HEK293 (cell line): ENCODE measurements at regions not wholly inside any gene's neighbourhood (a gene's known extent, or its start where the extent isn't known, plus 50 kb on each side); places are given as distances from the start of the nearest gene placed in this dataset.

ENCODE experiments used
- BCL11A ChIP-seq: fragments of 450-650 bp; formaldehyde crosslinking; IDR thresholded peaks from 2 replicates; pipeline ENCODE4 v1.5.1; 2016; ENCODE audit warnings: low read depth, missing biosample characterization, missing genetic modification characterization
- BCL11B ChIP-seq: fragments of 450-650 bp; formaldehyde crosslinking; IDR thresholded peaks from 2 replicates; pipeline ENCODE4 v1.5.1; 2016; ENCODE audit warnings: low read depth, missing biosample characterization, missing genetic modification characterization
- GLIS1 ChIP-seq: fragments of 450-650 bp; formaldehyde crosslinking; IDR thresholded peaks from 2 replicates; pipeline ENCODE4 v1.5.1; 2016; ENCODE audit warnings: missing biosample characterization, missing genetic modification characterization
- MEIS1 ChIP-seq: sonication (generic); formaldehyde crosslinking; IDR thresholded peaks from 2 replicates; pipeline ENCODE4 v1.8.1; 2022; ENCODE audit warnings: missing genetic modification reagents, mild to moderate bottlenecking, borderline replicate concordance
- MZF1 ChIP-seq: fragments of 450-650 bp; formaldehyde crosslinking; IDR thresholded peaks from 2 replicates; pipeline ENCODE4 v1.5.1; 2017; ENCODE audit warnings: missing biosample characterization, missing genetic modification characterization, borderline replicate concordance
- PRDM2 ChIP-seq: fragments of 450-650 bp; formaldehyde crosslinking; IDR thresholded peaks from 2 replicates; pipeline ENCODE4 v1.5.1; 2016; ENCODE audit warnings: missing biosample characterization, missing genetic modification characterization, borderline replicate concordance
- SCRT1 ChIP-seq: fragments of 450-650 bp; formaldehyde crosslinking; IDR thresholded peaks from 2 replicates; pipeline ENCODE4 v1.5.1; 2016; ENCODE audit warnings: missing biosample characterization, missing genetic modification characterization, borderline replicate concordance
- SETDB1 ChIP-seq: IDR thresholded peaks from one replicate; pipeline ENCODE4 v1.6.1; 2017; ENCODE audit warnings: mild to moderate bottlenecking, low read length, moderate library complexity, mixed read lengths; ENCODE audit not compliant: insufficient read length
- ZBTB7A ChIP-seq: fragments of 450-650 bp; formaldehyde crosslinking; IDR thresholded peaks from 2 replicates; pipeline ENCODE4 v1.5.1; 2016; ENCODE audit warnings: low read depth, missing biosample characterization, missing genetic modification characterization
- ZFP69B ChIP-seq: fragments of 450-650 bp; formaldehyde crosslinking; IDR thresholded peaks from 2 replicates; pipeline ENCODE4 v1.5.1; 2016; ENCODE audit warnings: missing biosample characterization, missing genetic modification characterization
- ZNF169 ChIP-seq: fragments of 450-650 bp; formaldehyde crosslinking; IDR thresholded peaks from 2 replicates; pipeline ENCODE4 v1.5.1; 2016; ENCODE audit warnings: missing biosample characterization, missing genetic modification characterization
- ZNF2 ChIP-seq: fragments of 450-650 bp; formaldehyde crosslinking; IDR thresholded peaks from 2 replicates; pipeline ENCODE4 v1.5.1; 2016; ENCODE audit warnings: missing biosample characterization, missing genetic modification characterization
- ZNF214 ChIP-seq: fragments of 450-650 bp; formaldehyde crosslinking; IDR thresholded peaks from 2 replicates; pipeline ENCODE4 v1.5.1; 2017; ENCODE audit warnings: missing biosample characterization, mild to moderate bottlenecking, missing genetic modification characterization, borderline replicate concordance
- ZNF302 ChIP-seq: fragments of 450-650 bp; formaldehyde crosslinking; IDR thresholded peaks from 2 replicates; pipeline ENCODE4 v1.5.1; 2016; ENCODE audit warnings: missing biosample characterization, missing genetic modification characterization, low read depth
- ZNF341 ChIP-seq: fragments of 450-650 bp; formaldehyde crosslinking; IDR thresholded peaks from 2 replicates; pipeline ENCODE4; 2016; ENCODE audit warnings: low read depth, missing biosample characterization, missing genetic modification characterization
- ZNF354C ChIP-seq: fragments of 450-650 bp; formaldehyde crosslinking; IDR thresholded peaks from 2 replicates; pipeline ENCODE4 v1.5.1; 2016; ENCODE audit warnings: missing biosample characterization, missing genetic modification characterization, low read depth, borderline replicate concordance
- ZNF37A ChIP-seq: fragments of 450-650 bp; IDR thresholded peaks from 2 replicates; pipeline ENCODE4 v1.5.1; 2018; ENCODE audit warnings: missing biosample characterization, missing genetic modification characterization
- ZNF404 ChIP-seq: fragments of 450-650 bp; formaldehyde crosslinking; IDR thresholded peaks from 2 replicates; pipeline ENCODE4 v1.5.1; 2017; ENCODE audit warnings: missing biosample characterization, missing genetic modification characterization
- ZNF548 ChIP-seq: fragments of 450-650 bp; formaldehyde crosslinking; IDR thresholded peaks from 2 replicates; pipeline ENCODE4 v1.5.1; 2016; ENCODE audit warnings: missing biosample characterization, missing genetic modification characterization
- ZNF549 ChIP-seq: fragments of 450-650 bp; IDR thresholded peaks from 2 replicates; pipeline ENCODE4 v1.5.1; 2018; ENCODE audit warnings: missing biosample characterization, missing genetic modification characterization, mild to moderate bottlenecking, inconsistent platforms, moderate library complexity
- ZNF555 ChIP-seq: fragments of 450-650 bp; formaldehyde crosslinking; conservative IDR thresholded peaks from 2 replicates; pipeline ENCODE4 v1.5.1; 2017; ENCODE audit warnings: missing biosample characterization, mild to moderate bottlenecking, missing genetic modification characterization, inconsistent platforms
- ZNF558 ChIP-seq: fragments of 450-650 bp; formaldehyde crosslinking; IDR thresholded peaks from 2 replicates; pipeline ENCODE4 v1.5.1; 2016; ENCODE audit warnings: missing biosample characterization, missing genetic modification characterization
- ZNF600 ChIP-seq: fragments of 450-650 bp; formaldehyde crosslinking; IDR thresholded peaks from 2 replicates; pipeline ENCODE4 v1.5.1; 2016; ENCODE audit warnings: missing biosample characterization, missing genetic modification characterization
- ZNF621 ChIP-seq: fragments of 450-650 bp; formaldehyde crosslinking; IDR thresholded peaks from 2 replicates; pipeline ENCODE4 v1.5.1; 2017; ENCODE audit warnings: missing biosample characterization, missing genetic modification characterization
- ZNF664 ChIP-seq: fragments of 450-650 bp; formaldehyde crosslinking; IDR thresholded peaks from 2 replicates; pipeline ENCODE4 v1.5.1; 2016; ENCODE audit warnings: missing biosample characterization, missing genetic modification characterization
- ZNF792 ChIP-seq: fragments of 450-650 bp; formaldehyde crosslinking; IDR thresholded peaks from 2 replicates; pipeline ENCODE4 v1.5.1; 2016; ENCODE audit warnings: missing biosample characterization, missing genetic modification characterization
- ZNF843 ChIP-seq: fragments of 450-650 bp; formaldehyde crosslinking; IDR thresholded peaks from 2 replicates; pipeline ENCODE4 v1.5.1; 2016; ENCODE audit warnings: missing biosample characterization, missing genetic modification characterization
- ZSCAN23 ChIP-seq: fragments of 450-650 bp; formaldehyde crosslinking; IDR thresholded peaks from 2 replicates; pipeline ENCODE4 v1.5.1; 2016; ENCODE audit warnings: missing biosample characterization, missing genetic modification characterization
- TF ChIP-seq, protein P1 (sequence below): fragments of 450-650 bp; formaldehyde crosslinking; IDR thresholded peaks from 2 replicates; pipeline ENCODE4 v1.5.1; 2016; ENCODE audit warnings: missing biosample characterization, missing genetic modification characterization
- TF ChIP-seq, protein P2 (sequence below): fragments of 450-650 bp; formaldehyde crosslinking; IDR thresholded peaks from 2 replicates; pipeline ENCODE4 v1.5.1; 2016; ENCODE audit warnings: missing biosample characterization, missing genetic modification characterization

- TF ChIP-seq PRDM2 (tag by site-specific recombination) (no peak), ZNF302 (tag by site-specific recombination) (no peak), GLIS1 (tag by site-specific recombination) (peak; percentile 98), ZNF843 (tag by site-specific recombination) (no peak), ZNF548 (tag by site-specific recombination) (no peak), ZNF214 (tag by site-specific recombination) (no peak), ZNF37A (tag by site-specific recombination) (no peak), ZFP69B (tag by site-specific recombination) (no peak), SCRT1 (tag by site-specific recombination) (no peak), MZF1 (tag by site-specific recombination) (no peak), ZNF792 (tag by site-specific recombination) (no peak), ZNF664 (no peak), ZNF555 (tag by site-specific recombination) (no peak), ZNF341 (tag by site-specific recombination) (no peak), ZNF549 (no peak), BCL11B (no peak), BCL11A (tag by site-specific recombination) (no peak), ZNF354C (tag by site-specific recombination) (no peak), ZNF2 (tag by site-specific recombination) (no peak), ZBTB7A (tag by site-specific recombination) (no peak), ZNF169 (no peak), SETDB1 (no peak), MEIS1 (CRISPR knock-in tag) (no peak), ZNF404 (tag by site-specific recombination) (no peak), ZNF600 (tag by site-specific recombination) (0 out of 2 replicates have a peak, but pooled peaks have one; percentile 30), ZSCAN23 (tag by site-specific recombination) (no peak), ZNF621 (tag by site-specific recombination) (no peak), ZNF558 (tag by site-specific recombination) (no peak)
- TF ChIP-seq, protein P1, sequence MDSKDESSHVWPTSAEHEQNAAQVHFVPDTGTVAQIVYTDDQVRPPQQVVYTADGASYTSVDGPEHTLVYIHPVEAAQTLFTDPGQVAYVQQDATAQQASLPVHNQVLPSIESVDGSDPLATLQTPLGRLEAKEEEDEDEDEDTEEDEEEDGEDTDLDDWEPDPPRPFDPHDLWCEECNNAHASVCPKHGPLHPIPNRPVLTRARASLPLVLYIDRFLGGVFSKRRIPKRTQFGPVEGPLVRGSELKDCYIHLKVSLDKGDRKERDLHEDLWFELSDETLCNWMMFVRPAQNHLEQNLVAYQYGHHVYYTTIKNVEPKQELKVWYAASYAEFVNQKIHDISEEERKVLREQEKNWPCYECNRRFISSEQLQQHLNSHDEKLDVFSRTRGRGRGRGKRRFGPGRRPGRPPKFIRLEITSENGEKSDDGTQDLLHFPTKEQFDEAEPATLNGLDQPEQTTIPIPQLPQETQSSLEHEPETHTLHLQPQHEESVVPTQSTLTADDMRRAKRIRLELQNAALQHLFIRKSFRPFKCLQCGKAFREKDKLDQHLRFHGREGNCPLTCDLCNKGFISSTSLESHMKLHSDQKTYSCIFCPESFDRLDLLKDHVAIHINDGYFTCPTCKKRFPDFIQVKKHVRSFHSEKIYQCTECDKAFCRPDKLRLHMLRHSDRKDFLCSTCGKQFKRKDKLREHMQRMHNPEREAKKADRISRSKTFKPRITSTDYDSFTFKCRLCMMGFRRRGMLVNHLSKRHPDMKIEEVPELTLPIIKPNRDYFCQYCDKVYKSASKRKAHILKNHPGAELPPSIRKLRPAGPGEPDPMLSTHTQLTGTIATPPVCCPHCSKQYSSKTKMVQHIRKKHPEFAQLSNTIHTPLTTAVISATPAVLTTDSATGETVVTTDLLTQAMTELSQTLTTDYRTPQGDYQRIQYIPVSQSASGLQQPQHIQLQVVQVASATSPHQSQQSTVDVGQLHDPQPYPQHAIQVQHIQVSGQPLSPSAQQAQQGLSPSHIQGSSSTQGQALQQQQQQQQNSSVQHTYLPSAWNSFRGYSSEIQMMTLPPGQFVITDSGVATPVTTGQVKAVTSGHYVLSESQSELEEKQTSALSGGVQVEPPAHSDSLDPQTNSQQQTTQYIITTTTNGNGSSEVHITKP (tag by site-specific recombination), result no peak
- TF ChIP-seq, protein P2, sequence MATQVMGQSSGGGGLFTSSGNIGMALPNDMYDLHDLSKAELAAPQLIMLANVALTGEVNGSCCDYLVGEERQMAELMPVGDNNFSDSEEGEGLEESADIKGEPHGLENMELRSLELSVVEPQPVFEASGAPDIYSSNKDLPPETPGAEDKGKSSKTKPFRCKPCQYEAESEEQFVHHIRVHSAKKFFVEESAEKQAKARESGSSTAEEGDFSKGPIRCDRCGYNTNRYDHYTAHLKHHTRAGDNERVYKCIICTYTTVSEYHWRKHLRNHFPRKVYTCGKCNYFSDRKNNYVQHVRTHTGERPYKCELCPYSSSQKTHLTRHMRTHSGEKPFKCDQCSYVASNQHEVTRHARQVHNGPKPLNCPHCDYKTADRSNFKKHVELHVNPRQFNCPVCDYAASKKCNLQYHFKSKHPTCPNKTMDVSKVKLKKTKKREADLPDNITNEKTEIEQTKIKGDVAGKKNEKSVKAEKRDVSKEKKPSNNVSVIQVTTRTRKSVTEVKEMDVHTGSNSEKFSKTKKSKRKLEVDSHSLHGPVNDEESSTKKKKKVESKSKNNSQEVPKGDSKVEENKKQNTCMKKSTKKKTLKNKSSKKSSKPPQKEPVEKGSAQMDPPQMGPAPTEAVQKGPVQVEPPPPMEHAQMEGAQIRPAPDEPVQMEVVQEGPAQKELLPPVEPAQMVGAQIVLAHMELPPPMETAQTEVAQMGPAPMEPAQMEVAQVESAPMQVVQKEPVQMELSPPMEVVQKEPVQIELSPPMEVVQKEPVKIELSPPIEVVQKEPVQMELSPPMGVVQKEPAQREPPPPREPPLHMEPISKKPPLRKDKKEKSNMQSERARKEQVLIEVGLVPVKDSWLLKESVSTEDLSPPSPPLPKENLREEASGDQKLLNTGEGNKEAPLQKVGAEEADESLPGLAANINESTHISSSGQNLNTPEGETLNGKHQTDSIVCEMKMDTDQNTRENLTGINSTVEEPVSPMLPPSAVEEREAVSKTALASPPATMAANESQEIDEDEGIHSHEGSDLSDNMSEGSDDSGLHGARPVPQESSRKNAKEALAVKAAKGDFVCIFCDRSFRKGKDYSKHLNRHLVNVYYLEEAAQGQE (tag by site-specific recombination), result no peak
Measured at GRCh38 chr6:43983632-43984031, 143.6 kb downstream of the MRPL14 start (continued).
